Stimulated activated CD4-positive, alpha-beta T cell treated with anti-CD3 and anti-CD28 coated beads, Interleukin-15, amount 100 ng/mL, for 1 hour (primary cell): ENCODE measurements at regions not wholly inside any gene's neighbourhood (a gene's known extent, or its start where the extent isn't known, plus 50 kb on each side); places are given as distances from the start of the nearest gene placed in this dataset.

ENCODE experiments used
- DNase-seq, 2 donors: peaks; one replicate each; pipeline ENCODE4 v3.0.0-alpha.2; 2020; ENCODE audit warnings: low read depth in 1 of 2, low spot score in 1 of 2

GRCh38 chr12:41777064-41777790 lies 367.4 kb downstream of the GXYLT1 start:
- DNase-seq: no peak

GRCh38 chr12:41772478-41772877 lies 372.2 kb downstream of the GXYLT1 start:
- DNase-seq: no peak

- no peak for DNase-seq
Measured at GRCh38 chr12:41769810-41770209, 374.9 kb downstream of the GXYLT1 start.

GRCh38 chr12:41768456-41768855 lies 376.2 kb downstream of the GXYLT1 start:
- DNase-seq: no peak

GRCh38 chr12:41762691-41763090 lies 382.0 kb downstream of the GXYLT1 start:
- no peak for DNase-seq

- no peak for DNase-seq
Measured at GRCh38 chr12:41745593-41745992, 399.1 kb downstream of the GXYLT1 start.

GRCh38 chr12:41743835-41744234 lies 400.8 kb downstream of the GXYLT1 start:
- no peak for DNase-seq

GRCh38 chr12:41739066-41739465 lies 405.6 kb downstream of the GXYLT1 start:
- no peak for DNase-seq

GRCh38 chr12:41737423-41737822 lies 407.3 kb downstream of the GXYLT1 start:
- no peak for DNase-seq

GRCh38 chr12:41736436-41736835 lies 408.2 kb downstream of the GXYLT1 start:
- DNase-seq: no peak

- no peak for DNase-seq
Measured at GRCh38 chr12:41731691-41732090, 413.0 kb downstream of the GXYLT1 start.

- no peak for DNase-seq
Measured at GRCh38 chr12:41731061-41731460, 413.6 kb downstream of the GXYLT1 start.

GRCh38 chr12:41724216-41724615 lies 420.5 kb downstream of the GXYLT1 start:
- DNase-seq: no peak

GRCh38 chr12:41719214-41719613 lies 425.5 kb downstream of the GXYLT1 start:
- DNase-seq: no peak

GRCh38 chr12:41715256-41715655 lies 429.4 kb downstream of the GXYLT1 start:
- no peak for DNase-seq

GRCh38 chr12:41709463-41710285 lies 435.0 kb downstream of the GXYLT1 start:
- no peak for DNase-seq

- DNase-seq: no peak
Measured at GRCh38 chr12:41709012-41709411, 435.7 kb downstream of the GXYLT1 start.

GRCh38 chr12:41706376-41706775 lies 438.3 kb downstream of the GXYLT1 start:
- DNase-seq: no peak

- DNase-seq: no peak
Measured at GRCh38 chr12:41701943-41702601, 442.6 kb downstream of the GXYLT1 start.

- no peak for DNase-seq
Measured at GRCh38 chr12:41700940-41701339, 443.7 kb downstream of the GXYLT1 start.

- no peak for DNase-seq
Measured at GRCh38 chr12:41699658-41700057, 445.0 kb downstream of the GXYLT1 start.

- DNase-seq: no peak
Measured at GRCh38 chr12:41697161-41697560, 447.5 kb downstream of the GXYLT1 start.
